Liver (tissue), 8 donors: ENCODE measurements at regions not wholly inside any gene's neighbourhood (a gene's known extent, or its start where the extent isn't known, plus 50 kb on each side); places are given as distances from the start of the nearest gene placed in this dataset.

Experiments used
- DNase-seq: peaks from one replicate; pipeline ENCODE4 v3.0.0-alpha.2; 2017; ENCODE audit warnings: low spot score
- H3K27ac ChIP-seq, 2 donors: one replicate each; pipeline ENCODE4 v1.7.0; 2013; ENCODE audit warnings: inconsistent platforms in 2 of 2, low read length in 2 of 2, control low read depth in 1 of 2, low read depth in 1 of 2, mild to moderate bottlenecking in 1 of 2
- H3K27me3 ChIP-seq, 4 donors: one replicate each; pipeline versions ENCODE4 v1.6.1 to v1.7.0; 2013; ENCODE audit warnings: low read length in 3 of 4, inconsistent platforms in 1 of 4, mild to moderate bottlenecking in 1 of 4, moderate library complexity in 1 of 4; ENCODE audit not compliant: control insufficient read depth in 4 of 4, insufficient read depth in 4 of 4
- H3K36me3 ChIP-seq, 4 donors: one replicate each; pipeline versions ENCODE4 v1.6.1 to v1.7.0; 2013; ENCODE audit warnings: low read length in 3 of 4, mild to moderate bottlenecking in 3 of 4, low read depth in 1 of 4, moderate library complexity in 1 of 4; ENCODE audit not compliant: control insufficient read depth in 4 of 4, insufficient read depth in 3 of 4
- H3K4me1 ChIP-seq, 4 donors: one replicate each; pipeline versions ENCODE4 v1.6.1 to v1.7.0; 2013; ENCODE audit warnings: low read length in 3 of 4, mild to moderate bottlenecking in 3 of 4, moderate library complexity in 1 of 4; ENCODE audit not compliant: control insufficient read depth in 4 of 4, insufficient read depth in 4 of 4
- H3K4me3 ChIP-seq, 3 donors: one replicate each; pipeline versions ENCODE4 v1.6.1 to v1.7.0; 2013; ENCODE audit warnings: low read length in 3 of 3, control low read depth in 1 of 3, low read depth in 1 of 3, mild to moderate bottlenecking in 1 of 3
- H3K9ac ChIP-seq, 2 donors: one replicate each; pipeline ENCODE4 v1.7.0; 2013; ENCODE audit warnings: low read length in 2 of 2, mild to moderate bottlenecking in 2 of 2, moderate library complexity in 2 of 2, control low read depth in 1 of 2, low read depth in 1 of 2
- H3K9me3 ChIP-seq, 4 donors: one replicate each; pipeline versions ENCODE4 v1.6.1 to v1.7.0; 2013; ENCODE audit warnings: low read length in 3 of 4; ENCODE audit not compliant: control insufficient read depth in 4 of 4
- ATF3 ChIP-seq: IDR thresholded peaks from 2 replicates; pipeline ENCODE4 v1.6.1; 2016; ENCODE audit warnings: antibody characterized with exemption
- CTCF ChIP-seq: fragments of 150-350 bp; IDR thresholded peaks from 2 replicates; pipeline ENCODE4 v1.5.1; 2017; ENCODE audit warnings: improper control_type of control experiment, low read depth, low read length; ENCODE audit not compliant: missing input control
- EGR1 ChIP-seq, 2 donors: IDR thresholded peaks; 2 replicates each; pipeline ENCODE4 v1.6.1; 2016 to 2018; ENCODE audit warnings: antibody characterized with exemption in 2 of 2, low read depth in 2 of 2
- FOXA1 ChIP-seq: IDR thresholded peaks from 2 replicates; pipeline ENCODE4 v1.6.1; 2016; ENCODE audit warnings: antibody characterized with exemption
- FOXA2 ChIP-seq: IDR thresholded peaks from 2 replicates; pipeline ENCODE4 v1.6.1; 2016; ENCODE audit warnings: antibody characterized with exemption
- GABPA ChIP-seq, 2 donors: IDR thresholded peaks in 1 of 2; conservative IDR thresholded peaks in 1 of 2; 2 replicates each; pipeline ENCODE4 v1.6.1; 2016; ENCODE audit warnings: antibody characterized with exemption in 2 of 2, mild to moderate bottlenecking in 1 of 2, moderate library complexity in 1 of 2
- HNF4A ChIP-seq, 2 donors: conservative IDR thresholded peaks; 2 replicates each; pipeline ENCODE4 v1.6.1; 2016; ENCODE audit warnings: antibody characterized with exemption in 2 of 2, mild to moderate bottlenecking in 2 of 2
- HNF4G ChIP-seq: IDR thresholded peaks from 2 replicates; pipeline ENCODE4 v1.6.1; 2016; ENCODE audit warnings: antibody characterized with exemption
- JUND ChIP-seq, 2 donors: IDR thresholded peaks; 2 replicates each; pipeline ENCODE4 v1.6.1; 2016; ENCODE audit warnings: antibody characterized with exemption in 2 of 2
- MAX ChIP-seq: IDR thresholded peaks from 2 replicates; pipeline ENCODE4 v1.6.1; 2016; ENCODE audit warnings: antibody characterized with exemption
- NR2F2 ChIP-seq: IDR thresholded peaks from 2 replicates; pipeline ENCODE4 v1.6.1; 2016; ENCODE audit warnings: antibody characterized with exemption
- RAD21 ChIP-seq, 2 donors: IDR thresholded peaks; 2 replicates each; pipeline ENCODE4 v1.6.1; 2016; ENCODE audit warnings: antibody characterized with exemption in 2 of 2, mild to moderate bottlenecking in 2 of 2
- REST ChIP-seq: IDR thresholded peaks from 2 replicates; pipeline ENCODE4 v1.6.1; 2016; ENCODE audit warnings: antibody characterized with exemption, mild to moderate bottlenecking
- RXRA ChIP-seq, 2 donors: IDR thresholded peaks; 2 replicates each; pipeline ENCODE4 v1.6.1; 2017 to 2018; ENCODE audit warnings: antibody characterized with exemption in 2 of 2, mild to moderate bottlenecking in 1 of 2
- SP1 ChIP-seq: IDR thresholded peaks from 2 replicates; pipeline ENCODE4 v1.6.1; 2018; ENCODE audit warnings: antibody characterized with exemption, mild to moderate bottlenecking
- TAF1 ChIP-seq: conservative IDR thresholded peaks from 2 replicates; pipeline ENCODE4 v1.6.1; 2016; ENCODE audit warnings: antibody characterized with exemption, mild to moderate bottlenecking
- ZBTB33 ChIP-seq: IDR thresholded peaks from 2 replicates; pipeline ENCODE4 v1.6.1; 2016; ENCODE audit warnings: antibody characterized with exemption
- WGBS: extraction: QIAGEN DNeasy Blood & Tissue Kit; methylation state at CpG from one replicate; pipeline ENCODE4 v1.1.7; 2013; 5-methylcytosine and 5-hydroxymethylcytosine counted together
- donor health status: healthy.
- donor health status: healthy.
- donor health status: healthy.
- donor health status: healthy.
- donor health status: healthy.

GRCh38 chr3:186444974-186445373 lies 82.9 kb upstream of the DGKG start:
- Histone ChIP-seq H3K9me3 (no peaks in the 10 kb centered on the region), H3K4me3 (no peak overlapping the region), H3K4me1 (peaks cover 0 to 3% (median 3%) of the 10 kb centered on the region in 4 donors), H3K36me3 (no peaks in the 10 kb centered on the region), H3K27ac (no peak overlapping the region), H3K9ac (no peak overlapping the region), H3K27me3 (no peaks in the 10 kb centered on the region)
- 80% methylated on average over 7 of the region's 7 CpGs for WGBS
- DNase-seq: no peak
- TF ChIP-seq TAF1 (no peak), CTCF (no peak), FOXA1 (no peak), FOXA2 (no peak), HNF4A (conservative IDR thresholded peaks at IDR 0.05) (no peak), NR2F2 (no peak), JUND (IDR thresholded peaks at IDR 0.05) (no peak), ATF3 (no peak), RAD21 (IDR thresholded peaks at IDR 0.05) (no peak), SP1 (no peak), EGR1 (IDR thresholded peaks at IDR 0.05; ENCODE audit: low read depth in 2 of 2) (no peak), MAX (no peak), REST (no peak)

GRCh38 chr3:186444288-186444687 lies 82.3 kb upstream of the DGKG start:
- H3K9me3 ChIP-seq: no peaks in the 10 kb centered on the region
- TF ChIP-seq ATF3 (no peak), FOXA1 (no peak), RAD21 (IDR thresholded peaks at IDR 0.05) (no peak), NR2F2 (no peak), RXRA (IDR thresholded peaks at IDR 0.05) (no peak), GABPA (IDR thresholded peaks at IDR 0.05 in 1 of 2, conservative IDR thresholded peaks at IDR 0.05 in 1 of 2) (no peak), FOXA2 (no peak), SP1 (no peak), TAF1 (no peak), EGR1 (IDR thresholded peaks at IDR 0.05; ENCODE audit: low read depth in 2 of 2) (no peak), HNF4A (conservative IDR thresholded peaks at IDR 0.05) (no peak), MAX (no peak), HNF4G (no peak), JUND (IDR thresholded peaks at IDR 0.05) (no peak), CTCF (no peak), ZBTB33 (no peak)

More at GRCh38 chr3:186444288-186444687, 82.3 kb upstream of the DGKG start:
- Histone ChIP-seq H3K36me3 (no peaks in the 10 kb centered on the region), H3K27me3 (no peaks in the 10 kb centered on the region), H3K4me3 (no peak overlapping the region), H3K4me1 (peaks cover 0 to 3% (median 3%) of the 10 kb centered on the region in 4 donors), H3K27ac (no peak overlapping the region), H3K9ac (no peak overlapping the region)
- no peak for DNase-seq
